ENCODE measurements at regions not wholly inside any gene's neighbourhood (a gene's known extent, or its start where the extent isn't known, plus 50 kb on each side); places are given as distances from the start of the nearest gene placed in this dataset.

DNA sequence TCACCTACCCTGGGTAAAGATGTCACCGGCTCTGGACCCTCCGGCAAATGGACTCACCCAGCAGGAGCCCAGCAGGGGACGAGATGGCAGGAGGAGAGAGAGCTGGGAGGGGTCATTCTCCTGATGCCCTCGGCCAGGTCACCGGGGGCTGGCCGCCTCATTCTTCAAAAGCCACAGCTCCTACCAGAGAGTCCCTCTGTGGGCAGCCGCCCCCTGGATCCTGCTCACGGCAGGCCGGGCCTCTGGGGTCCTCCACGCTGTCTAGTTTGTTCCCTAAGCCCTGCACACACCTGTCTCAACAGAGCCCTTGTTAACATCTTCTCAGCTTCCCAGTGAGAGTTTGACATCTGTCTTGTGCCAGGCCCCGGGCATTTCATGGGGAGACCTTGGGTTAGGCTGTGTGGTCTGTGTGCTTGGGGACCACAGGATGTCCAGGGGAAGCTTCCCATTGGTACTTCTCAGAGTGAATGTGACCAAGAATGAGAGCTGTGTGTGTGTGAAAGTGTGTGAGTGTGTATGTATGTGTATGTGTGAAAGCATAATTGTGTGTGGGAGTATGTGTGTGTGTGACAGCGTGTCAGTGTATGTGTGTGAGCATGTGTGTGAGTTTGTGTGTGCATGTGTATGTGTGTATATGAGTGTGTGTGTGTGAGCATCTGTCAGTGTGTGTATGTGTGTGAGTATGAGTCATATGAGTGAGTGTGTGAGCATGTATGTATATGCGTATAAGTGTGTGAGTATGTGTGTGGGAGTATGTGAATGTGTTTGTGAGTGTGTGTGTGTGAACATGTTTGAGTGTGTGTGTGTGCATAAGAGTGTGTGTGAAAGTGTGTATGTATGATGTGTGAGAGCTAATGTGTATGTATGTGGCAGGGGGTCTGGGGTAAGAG lies 65.5 kb upstream of the BCO1 start:
- DNase-seq: no peak
- H3K36me3 ChIP-seq: no peaks in the 10 kb centered on the region
- TF ChIP-seq, protein P1, sequence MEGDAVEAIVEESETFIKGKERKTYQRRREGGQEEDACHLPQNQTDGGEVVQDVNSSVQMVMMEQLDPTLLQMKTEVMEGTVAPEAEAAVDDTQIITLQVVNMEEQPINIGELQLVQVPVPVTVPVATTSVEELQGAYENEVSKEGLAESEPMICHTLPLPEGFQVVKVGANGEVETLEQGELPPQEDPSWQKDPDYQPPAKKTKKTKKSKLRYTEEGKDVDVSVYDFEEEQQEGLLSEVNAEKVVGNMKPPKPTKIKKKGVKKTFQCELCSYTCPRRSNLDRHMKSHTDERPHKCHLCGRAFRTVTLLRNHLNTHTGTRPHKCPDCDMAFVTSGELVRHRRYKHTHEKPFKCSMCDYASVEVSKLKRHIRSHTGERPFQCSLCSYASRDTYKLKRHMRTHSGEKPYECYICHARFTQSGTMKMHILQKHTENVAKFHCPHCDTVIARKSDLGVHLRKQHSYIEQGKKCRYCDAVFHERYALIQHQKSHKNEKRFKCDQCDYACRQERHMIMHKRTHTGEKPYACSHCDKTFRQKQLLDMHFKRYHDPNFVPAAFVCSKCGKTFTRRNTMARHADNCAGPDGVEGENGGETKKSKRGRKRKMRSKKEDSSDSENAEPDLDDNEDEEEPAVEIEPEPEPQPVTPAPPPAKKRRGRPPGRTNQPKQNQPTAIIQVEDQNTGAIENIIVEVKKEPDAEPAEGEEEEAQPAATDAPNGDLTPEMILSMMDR (IDR thresholded peaks at IDR 0.05; ENCODE audit: low read depth, low read length): no peak
- no peaks in the 10 kb centered on the region for H3K9me3 ChIP-seq
- no peaks in the 10 kb centered on the region for H3K27me3 ChIP-seq
- H3K4me1 ChIP-seq: no peaks in the 10 kb centered on the region
- H3K4me3 ChIP-seq (ENCODE audit: low read depth, low read length): no peak overlapping the region

DNA sequence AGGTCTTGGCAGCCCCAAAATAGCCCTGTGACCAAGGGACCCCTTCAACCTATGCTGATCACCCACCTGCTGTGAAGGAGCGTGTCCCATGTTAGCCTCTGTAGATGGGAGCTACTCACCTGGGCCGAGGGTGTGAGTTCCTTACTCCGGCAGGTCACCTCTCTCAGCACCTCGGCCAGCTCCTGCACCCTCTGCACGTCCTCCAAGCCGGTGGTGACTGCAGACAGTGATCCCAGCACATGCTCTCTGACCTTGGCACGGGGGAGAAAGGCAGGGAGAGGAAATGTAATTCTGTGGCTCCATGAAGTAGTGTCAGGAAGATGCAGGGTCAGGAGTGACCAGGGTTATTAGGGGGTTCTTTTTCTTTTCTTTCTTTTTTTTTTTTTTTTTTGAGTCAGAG lies 67.7 kb upstream of the BCO1 start:
- no peaks in the 10 kb centered on the region for H3K27me3 ChIP-seq
- TF ChIP-seq, protein P1 (IDR thresholded peaks at IDR 0.05; ENCODE audit: low read depth, low read length): no peak
- H3K9me3 ChIP-seq: no peaks in the 10 kb centered on the region
- no peak overlapping the region for H3K4me3 ChIP-seq (ENCODE audit: low read depth, low read length)
- DNase-seq: no peak
- no peaks in the 10 kb centered on the region for H3K36me3 ChIP-seq
- H3K4me1 ChIP-seq: no peaks in the 10 kb centered on the region

DNA sequence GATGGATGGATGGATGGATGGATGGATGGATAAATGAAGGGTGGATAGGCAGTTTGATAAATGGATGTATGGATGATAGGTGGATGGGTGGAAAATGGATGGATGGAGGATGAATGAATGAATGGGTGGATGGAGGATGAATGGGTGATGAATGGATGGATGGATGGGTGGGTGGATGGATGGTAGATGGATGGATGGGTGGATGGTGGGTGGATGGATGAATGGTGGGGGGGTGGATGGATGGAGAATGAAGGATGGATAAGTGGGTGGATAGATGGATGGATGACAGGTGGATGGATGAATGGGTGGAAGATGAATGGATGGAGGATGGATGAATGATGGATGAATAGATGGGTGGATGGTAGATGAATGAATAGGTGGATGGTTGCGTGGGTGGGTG lies 70.1 kb upstream of the BCO1 start:
- Histone ChIP-seq H3K36me3 (no peaks in the 10 kb centered on the region), H3K4me3 (ENCODE audit: low read depth, low read length) (no peak overlapping the region), H3K4me1 (no peaks in the 10 kb centered on the region), H3K9me3 (no peaks in the 10 kb centered on the region), H3K27me3 (no peaks in the 10 kb centered on the region)
- TF ChIP-seq, protein P1 (IDR thresholded peaks at IDR 0.05; ENCODE audit: low read depth, low read length): no peak
- DNase-seq: no peak

DNA sequence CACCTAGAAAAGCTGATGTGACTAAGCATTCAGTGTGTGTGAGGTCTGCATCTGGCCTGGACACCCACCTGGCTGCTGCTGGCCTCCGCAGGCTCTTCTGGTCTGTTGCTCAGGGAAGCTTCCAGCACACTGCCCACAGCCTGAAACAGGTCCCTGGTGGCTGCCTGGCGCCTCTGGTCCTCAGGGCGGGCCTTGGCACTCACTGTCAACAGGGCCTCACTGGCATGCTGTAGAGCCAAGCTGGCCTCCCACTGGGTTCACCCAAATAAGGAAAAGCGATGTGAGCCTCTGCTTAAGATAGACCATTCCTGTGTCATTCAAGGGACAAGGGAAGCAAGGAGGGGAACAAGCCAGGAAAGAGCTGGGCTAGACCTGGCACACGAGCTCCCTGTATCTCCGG lies 70.6 kb upstream of the BCO1 start:
- no peak for DNase-seq
- Histone ChIP-seq H3K27me3 (no peaks in the 10 kb centered on the region), H3K4me1 (no peaks in the 10 kb centered on the region), H3K4me3 (ENCODE audit: low read depth, low read length) (no peak overlapping the region), H3K9me3 (no peaks in the 10 kb centered on the region), H3K36me3 (no peaks in the 10 kb centered on the region)
- TF ChIP-seq, protein P1 (IDR thresholded peaks at IDR 0.05; ENCODE audit: low read depth, low read length): no peak

DNA sequence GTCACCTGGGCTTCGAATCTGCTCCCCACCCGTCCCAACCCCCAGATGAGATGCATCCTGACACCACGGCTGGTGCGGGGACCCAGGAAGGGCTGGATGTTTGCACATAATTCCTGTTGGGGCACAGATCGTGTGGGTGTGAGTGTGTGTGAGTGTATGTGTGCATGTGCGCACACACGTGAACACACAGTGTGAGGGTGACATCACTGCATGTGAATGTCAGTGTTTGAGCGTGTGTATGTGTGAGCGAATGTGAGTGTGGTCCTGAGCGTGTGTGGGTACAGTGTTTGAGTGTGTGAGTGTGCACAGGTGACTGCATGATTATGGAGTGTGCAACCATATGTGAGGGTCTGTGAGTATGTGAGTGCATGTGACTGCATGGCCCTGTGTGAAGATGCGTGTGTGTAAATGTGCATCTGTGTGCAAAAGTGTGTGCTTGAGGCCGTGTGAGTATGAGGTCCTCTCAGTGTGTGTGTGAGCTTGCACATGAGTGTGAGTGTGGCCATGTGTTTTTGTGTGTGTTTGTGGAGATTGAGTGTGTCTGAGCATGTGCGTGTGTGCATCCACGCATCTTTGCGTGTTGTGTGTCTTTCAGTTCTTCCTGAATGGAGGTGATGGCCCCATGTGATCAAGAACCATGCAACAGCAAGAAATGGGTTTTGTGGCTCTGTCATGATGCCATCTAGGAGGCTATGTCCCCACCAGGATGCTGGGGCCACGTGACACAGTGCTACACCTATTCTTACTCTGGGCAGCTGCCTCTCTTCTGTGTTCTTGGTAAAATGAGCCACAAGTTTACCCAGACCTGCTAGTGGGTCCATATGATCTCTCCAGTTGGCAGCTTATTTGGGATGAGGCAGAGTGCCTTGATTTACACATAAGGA lies 70.5 kb upstream of the GCSH start:
- no peak for DNase-seq
- Histone ChIP-seq H3K27me3 (no peaks in the 10 kb centered on the region), H3K36me3 (no peaks in the 10 kb centered on the region), H3K9me3 (no peaks in the 10 kb centered on the region), H3K4me3 (ENCODE audit: low read depth, low read length) (no peak overlapping the region), H3K4me1 (no peaks in the 10 kb centered on the region)
- TF ChIP-seq, protein P1 (IDR thresholded peaks at IDR 0.05; ENCODE audit: low read depth, low read length): no peak
